Spleen (tissue), 11 donors: ENCODE measurements at regions not wholly inside any gene's neighbourhood (a gene's known extent, or its start where the extent isn't known, plus 50 kb on each side); places are given as distances from the start of the nearest gene placed in this dataset.

ENCODE experiments used
- DNase-seq: peaks from one replicate; pipeline ENCODE4 v3.0.0-alpha.2; 2020
- H3K27ac ChIP-seq, 8 donors: fragments of 200-600 bp; sonication (generic) in 7 of 8; 1 replicate in 4 of 8; 2 replicates in 4 of 8; pipeline versions ENCODE4 v1.5.0 to v1.8.0; 2016 to 2021; ENCODE audit warnings: inconsistent platforms in 4 of 8, mild to moderate bottlenecking in 4 of 8, moderate library complexity in 1 of 8
- H3K27me3 ChIP-seq, 7 donors: fragments of 200-600 bp; sonication (generic) in 6 of 7; replicated peaks in 1 of 7; 1 replicate in 4 of 7; 2 replicates in 3 of 7; pipeline versions ENCODE4 v1.5.0 to v1.8.0; 2016 to 2021; ENCODE audit warnings: inconsistent platforms in 3 of 7, mild to moderate bottlenecking in 1 of 7
- H3K36me3 ChIP-seq, 6 donors: fragments of 200-600 bp; sonication (generic) in 5 of 6; 1 replicate in 4 of 6; 2 replicates in 2 of 6; pipeline versions ENCODE4 v1.5.0 to v1.8.0; 2016 to 2021; ENCODE audit warnings: inconsistent platforms in 2 of 6
- H3K4me1 ChIP-seq, 6 donors: fragments of 200-600 bp; sonication (generic) in 5 of 6; 1 replicate in 3 of 6; 2 replicates in 3 of 6; pipeline versions ENCODE4 v1.5.0 to v1.8.0; 2016 to 2021; ENCODE audit warnings: inconsistent platforms in 3 of 6
- H3K4me3 ChIP-seq, 8 donors: fragments of 200-600 bp; sonication (generic) in 7 of 8; 1 replicate in 4 of 8; 2 replicates in 4 of 8; pipeline versions ENCODE4 v1.5.0 to v1.8.0; 2016 to 2021; ENCODE audit warnings: inconsistent platforms in 4 of 8, mild to moderate bottlenecking in 4 of 8, moderate library complexity in 2 of 8
- H3K9me3 ChIP-seq, 8 donors: fragments of 200-600 bp; sonication (generic) in 7 of 8; 1 replicate in 4 of 8; 2 replicates in 4 of 8; pipeline versions ENCODE4 v1.5.0 to v1.8.0; 2016 to 2021; ENCODE audit warnings: inconsistent platforms in 4 of 8
- POLR2A ChIP-seq, 3 donors: fragments of 450-650 bp; IDR thresholded peaks; one replicate each; pipeline ENCODE4 v1.5.1; 2017; ENCODE audit warnings: antibody characterized with exemption in 3 of 3, mild to moderate bottlenecking in 1 of 3
- POLR2AphosphoS5 ChIP-seq, 3 donors: sonication (generic); formaldehyde crosslinking; IDR thresholded peaks; one replicate each; pipeline ENCODE4 v1.5.1; 2017; ENCODE audit warnings: antibody characterized with exemption in 3 of 3
- WGBS, 5 donors: extraction: QIAGEN DNeasy Blood & Tissue Kit in 3 of 5; methylation state at CpG; one replicate each; pipeline versions ENCODE4 v1.1.5 to v1.1.7; 2013 to 2018; 5-methylcytosine and 5-hydroxymethylcytosine counted together
- intact Hi-C: fragments of 100-400 bp; cut with DNase I; formaldehyde crosslinking; loops from one replicate; pipeline ENCODE4 v1.15.0; 2023; ENCODE audit warnings: low total_unique reads
- TF ChIP-seq, protein P1 (sequence below), 11 experiments: fragments of 200-600 bp in 7 of 11; fragments of 450-650 bp in 4 of 11; sonication (generic) in 4 of 11; IDR thresholded peaks in 8 of 11; conservative IDR thresholded peaks in 3 of 11; 1 replicate in 7 of 11; 2 replicates in 4 of 11; pipeline versions ENCODE4 v1.4.0 to v1.8.0; 2016 to 2021; ENCODE audit warnings: antibody characterized with exemption in 11 of 11, inconsistent platforms in 4 of 11, mild to moderate bottlenecking in 1 of 11
- donor health status: healthy with polysubstance abuse.
- donor health status: DM: no; HTN: no; CAD: no; lungs with moderate emphysema.
- donor health status: DM: no; HTN: no; CAD: no.
- donor health status: Bipolar disorder and iron deficiency.
- donor health status: healthy.
- donor health status: DM: no; HTN: no; CAD: no.
- donor health status: DM: yes; HTN: yes; CAD: no.

- H3K36me3 ChIP-seq, result no peaks in the 10 kb centered on the region
- no peaks in the 10 kb centered on the region for H3K27me3 ChIP-seq
- H3K4me3 ChIP-seq, result no peak overlapping the region
- no peak overlapping the region for H3K27ac ChIP-seq
- no peak for DNase-seq
- peaks cover 0 to 4% (median 0%) of the 10 kb centered on the region in 8 donors for H3K9me3 ChIP-seq
- TF ChIP-seq, protein P1, sequence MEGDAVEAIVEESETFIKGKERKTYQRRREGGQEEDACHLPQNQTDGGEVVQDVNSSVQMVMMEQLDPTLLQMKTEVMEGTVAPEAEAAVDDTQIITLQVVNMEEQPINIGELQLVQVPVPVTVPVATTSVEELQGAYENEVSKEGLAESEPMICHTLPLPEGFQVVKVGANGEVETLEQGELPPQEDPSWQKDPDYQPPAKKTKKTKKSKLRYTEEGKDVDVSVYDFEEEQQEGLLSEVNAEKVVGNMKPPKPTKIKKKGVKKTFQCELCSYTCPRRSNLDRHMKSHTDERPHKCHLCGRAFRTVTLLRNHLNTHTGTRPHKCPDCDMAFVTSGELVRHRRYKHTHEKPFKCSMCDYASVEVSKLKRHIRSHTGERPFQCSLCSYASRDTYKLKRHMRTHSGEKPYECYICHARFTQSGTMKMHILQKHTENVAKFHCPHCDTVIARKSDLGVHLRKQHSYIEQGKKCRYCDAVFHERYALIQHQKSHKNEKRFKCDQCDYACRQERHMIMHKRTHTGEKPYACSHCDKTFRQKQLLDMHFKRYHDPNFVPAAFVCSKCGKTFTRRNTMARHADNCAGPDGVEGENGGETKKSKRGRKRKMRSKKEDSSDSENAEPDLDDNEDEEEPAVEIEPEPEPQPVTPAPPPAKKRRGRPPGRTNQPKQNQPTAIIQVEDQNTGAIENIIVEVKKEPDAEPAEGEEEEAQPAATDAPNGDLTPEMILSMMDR (IDR thresholded peaks at IDR 0.05 in 8 of 11, conservative IDR thresholded peaks at IDR 0.05 in 3 of 11), result no peak
- no peak for TF ChIP-seq POLR2AphosphoS5 (IDR thresholded peaks at IDR 0.05)
- TF ChIP-seq POLR2A (IDR thresholded peaks at IDR 0.05), result no peak
- intact Hi-C loops, result no loop called here
- H3K4me1 ChIP-seq, result no peaks in the 10 kb centered on the region
Observed at GRCh38 chr3:94292151-94292550, 229.3 kb downstream of the NSUN3 start.

GRCh38 chr3:94293793-94294195, 230.9 kb downstream of the NSUN3 start:
- TF ChIP-seq POLR2A (IDR thresholded peaks at IDR 0.05), result no peak
- TF ChIP-seq, protein P1 (IDR thresholded peaks at IDR 0.05 in 8 of 11, conservative IDR thresholded peaks at IDR 0.05 in 3 of 11), result no peak
- no peak for TF ChIP-seq POLR2AphosphoS5 (IDR thresholded peaks at IDR 0.05)
- H3K27ac ChIP-seq, result no peak overlapping the region
- no peaks in the 10 kb centered on the region for H3K27me3 ChIP-seq
- H3K9me3 ChIP-seq, result peaks cover 0 to 4% (median 0%) of the 10 kb centered on the region in 8 donors
- no peak for DNase-seq
- H3K4me3 ChIP-seq, result no peak overlapping the region
- no peaks in the 10 kb centered on the region for H3K36me3 ChIP-seq
- H3K4me1 ChIP-seq, result no peaks in the 10 kb centered on the region
- intact Hi-C loops, result no loop called here

GRCh38 chr3:94294806-94295205, 231.9 kb downstream of the NSUN3 start:
- no peak for TF ChIP-seq POLR2A (IDR thresholded peaks at IDR 0.05)
- TF ChIP-seq, protein P1 (IDR thresholded peaks at IDR 0.05 in 8 of 11, conservative IDR thresholded peaks at IDR 0.05 in 3 of 11), result no peak
- TF ChIP-seq POLR2AphosphoS5 (IDR thresholded peaks at IDR 0.05), result no peak
- 85 to 94% (median 90%) methylated on average over 1 of the region's 1 CpG for WGBS, 5 donors
- intact Hi-C loops, result no loop called here
- peaks cover 0 to 4% (median 0%) of the 10 kb centered on the region in 8 donors for H3K9me3 ChIP-seq
- no peak overlapping the region for H3K27ac ChIP-seq
- DNase-seq, result no peak
- no peaks in the 10 kb centered on the region for H3K4me1 ChIP-seq
- H3K27me3 ChIP-seq, result no peaks in the 10 kb centered on the region
- no peak overlapping the region for H3K4me3 ChIP-seq
- H3K36me3 ChIP-seq, result no peaks in the 10 kb centered on the region

- TF ChIP-seq POLR2AphosphoS5 (IDR thresholded peaks at IDR 0.05), result no peak
- no peak for TF ChIP-seq POLR2A (IDR thresholded peaks at IDR 0.05)
- TF ChIP-seq, protein P1 (IDR thresholded peaks at IDR 0.05 in 8 of 11, conservative IDR thresholded peaks at IDR 0.05 in 3 of 11), result no peak
- Histone ChIP-seq H3K27me3 (no peaks in the 10 kb centered on the region), H3K9me3 (no peaks in the 10 kb centered on the region), H3K36me3 (no peaks in the 10 kb centered on the region), H3K4me1 (peaks cover 0 to 10% (median 0%) of the 10 kb centered on the region in 6 donors), H3K4me3 (no peak overlapping the region), H3K27ac (no peak overlapping the region)
- intact Hi-C loops, result no loop called here
- no peak for DNase-seq
Observed at GRCh38 chr3:94299716-94300115, 236.9 kb downstream of the NSUN3 start.
